HepG2 (cell line): ENCODE measurements at regions not wholly inside any gene's neighbourhood (a gene's known extent, or its start where the extent isn't known, plus 50 kb on each side); places are given as distances from the start of the nearest gene placed in this dataset.

ENCODE experiments used
- AFF4 ChIP-seq: sonication (generic); formaldehyde crosslinking; IDR thresholded peaks from 2 replicates; pipeline ENCODE4 v1.4.0; 2020; ENCODE audit warnings: missing genetic modification reagents
- ATF7 ChIP-seq, 2 experiments: fragments of 450-650 bp in 1 of 2; sonication (generic) in 1 of 2; formaldehyde crosslinking in 1 of 2; IDR thresholded peaks; 2 replicates each; pipeline versions ENCODE4 v1.4.0 to v1.6.1; 2016 to 2020; ENCODE audit warnings: antibody characterized with exemption in 1 of 2, mild to moderate bottlenecking in 1 of 2, missing genetic modification reagents in 1 of 2
- CBX5 ChIP-seq: sonication (generic); formaldehyde crosslinking; IDR thresholded peaks from 2 replicates; pipeline ENCODE4 v1.4.0; 2020; ENCODE audit warnings: missing genetic modification reagents, borderline replicate concordance
- EZH2 ChIP-seq: conservative IDR thresholded peaks from 2 replicates; pipeline ENCODE4 v1.6.1; 2012; ENCODE audit warnings: mild to moderate bottlenecking, low read depth, low read length, moderate library complexity
- GLI4 ChIP-seq: sonication (generic); formaldehyde crosslinking; IDR thresholded peaks from 2 replicates; pipeline ENCODE4 v1.5.1; 2020; ENCODE audit warnings: missing genetic modification reagents, mild to moderate bottlenecking, moderate library complexity, borderline replicate concordance
- PHF8 ChIP-seq: sonication (generic); formaldehyde crosslinking; IDR thresholded peaks from 2 replicates; pipeline ENCODE4 v1.5.0; 2020; ENCODE audit warnings: missing genetic modification reagents
- SPEN ChIP-seq: sonication (generic); formaldehyde crosslinking; IDR thresholded peaks from 2 replicates; pipeline ENCODE4 v1.5.1; 2020; ENCODE audit warnings: low read depth, mild to moderate bottlenecking, missing genetic modification reagents
- TCF7L2 ChIP-seq: IDR thresholded peaks from 2 replicates; pipeline ENCODE4 v1.6.1; 2011; ENCODE audit warnings: mild to moderate bottlenecking, low read depth, low read length, moderate library complexity
- ZBTB26 ChIP-seq: IDR thresholded peaks from 2 replicates; pipeline ENCODE4 v1.6.1; 2016; ENCODE audit warnings: missing compliant biosample characterization, missing genetic modification reagents, borderline replicate concordance
- ZFP37 ChIP-seq: sonication (generic); formaldehyde crosslinking; IDR thresholded peaks from 2 replicates; pipeline ENCODE4 v1.4.0; 2020; ENCODE audit warnings: missing genetic modification reagents, borderline replicate concordance
- ZNF530 ChIP-seq: sonication (generic); formaldehyde crosslinking; IDR thresholded peaks from 2 replicates; pipeline ENCODE4 v1.5.0; 2020; ENCODE audit warnings: low read depth, mild to moderate bottlenecking, missing genetic modification reagents
- ZNF691 ChIP-seq: sonication (generic); formaldehyde crosslinking; IDR thresholded peaks from 2 replicates; pipeline ENCODE4 v1.4.0; 2020; ENCODE audit warnings: missing genetic modification reagents, low read depth, mild to moderate bottlenecking, borderline replicate concordance
- ZNF878 ChIP-seq: sonication (generic); formaldehyde crosslinking; IDR thresholded peaks from 2 replicates; pipeline ENCODE4 v1.8.1; 2023; ENCODE audit warnings: mild to moderate bottlenecking, missing genetic modification reagents, moderate library complexity

- TF ChIP-seq ZFP37 (CRISPR knock-in tag) (no peak), PHF8 (CRISPR knock-in tag) (no peak), EZH2 (no peak), ATF7 (IDR thresholded peaks at IDR 0.05) (no peak), ATF7 (CRISPR knock-in tag; IDR thresholded peaks at IDR 0.05) (no peak), ZNF878 (no peak), SPEN (CRISPR knock-in tag) (no peak), GLI4 (CRISPR knock-in tag) (no peak), ZNF691 (CRISPR knock-in tag) (no peak), CBX5 (CRISPR knock-in tag) (no peak), ZNF530 (CRISPR knock-in tag) (no peak), TCF7L2 (no peak), AFF4 (CRISPR knock-in tag) (no peak), ZBTB26 (CRISPR knock-in tag) (no peak)
Measured at GRCh38 chr6:18693881-18694280, 306.7 kb downstream of the RNF144B start.
